ENCODE measurements at regions not wholly inside any gene's neighbourhood (a gene's known extent, or its start where the extent isn't known, plus 50 kb on each side); places are given as distances from the start of the nearest gene placed in this dataset.

- no peak for TF ChIP-seq CTCF (IDR thresholded peaks at IDR 0.05)
- no peak for TF ChIP-seq EP300 (IDR thresholded peaks at IDR 0.05)
Observed at GRCh38 chr11:134682577-134682976, 270.5 kb upstream of the B3GAT1 start.
